Stimulated activated CD8-positive, alpha-beta memory T cell treated with anti-CD3 and anti-CD28 coated beads, Interleukin-4, amount 100 ng/mL, for 24 hours (primary cell): ENCODE measurements at regions not wholly inside any gene's neighbourhood (a gene's known extent, or its start where the extent isn't known, plus 50 kb on each side); places are given as distances from the start of the nearest gene placed in this dataset.

Source experiments
- DNase-seq: peaks from one replicate; pipeline ENCODE4 v3.0.0-alpha.2; 2020; ENCODE audit warnings: low read depth

DNA sequence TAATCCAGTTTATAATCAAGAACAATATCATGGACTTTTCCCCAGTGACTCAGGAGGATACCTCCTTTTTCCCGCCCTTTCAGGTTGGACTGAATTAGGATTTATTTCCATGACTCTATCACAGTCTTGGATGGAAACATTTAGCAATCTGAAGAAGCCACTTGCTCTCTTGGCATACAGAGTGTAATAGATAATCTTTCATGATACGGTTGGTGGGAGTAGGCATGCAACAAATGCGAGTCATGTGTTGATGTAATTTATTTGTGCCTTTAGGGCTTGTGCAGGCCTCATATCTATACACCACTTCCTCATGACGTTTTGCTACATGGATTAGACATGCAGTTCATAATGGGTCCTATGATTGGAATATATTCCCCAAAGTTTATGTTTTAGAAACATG, 54.2 kb upstream of the MCTP2 start:
- no peak for DNase-seq

DNA sequence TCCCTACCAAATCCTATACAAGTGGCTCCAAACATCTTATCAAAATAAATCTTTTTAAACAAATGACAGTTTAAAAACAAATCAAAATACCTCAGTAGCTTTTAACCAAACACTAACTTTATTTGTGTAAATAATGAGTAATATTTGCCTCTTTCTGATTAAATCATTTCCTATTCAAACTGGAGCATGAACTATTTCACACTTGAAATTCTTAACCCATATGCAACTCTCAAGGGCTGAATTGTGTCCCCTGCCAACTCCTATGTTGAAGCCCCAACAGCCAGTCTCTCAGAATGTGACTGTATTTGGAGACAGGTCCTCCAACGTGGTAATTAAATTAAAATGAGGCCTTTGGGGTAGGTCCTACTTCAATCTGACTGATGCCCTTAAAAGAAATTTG, 55.9 kb upstream of the MCTP2 start:
- DNase-seq: no peak

DNA sequence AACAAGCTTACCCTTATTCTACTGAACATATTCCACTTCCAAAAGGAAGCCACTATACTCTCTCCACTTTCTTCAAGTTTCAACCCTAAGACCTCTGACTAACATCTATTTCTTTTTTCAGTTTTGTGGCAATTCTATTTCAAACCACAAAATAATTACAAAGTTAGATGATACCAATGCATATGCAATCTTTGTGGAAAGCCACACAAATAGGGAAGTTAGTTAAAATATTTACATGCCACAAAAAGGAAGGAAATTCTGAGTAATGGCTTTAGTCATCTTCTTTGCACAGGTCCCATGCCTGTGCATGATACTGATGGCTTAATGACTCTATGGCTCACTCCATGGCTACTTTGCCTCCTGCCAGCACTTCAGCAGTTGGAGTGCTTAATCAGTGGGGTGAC, 57.0 kb upstream of the MCTP2 start:
- no peak for DNase-seq

DNA sequence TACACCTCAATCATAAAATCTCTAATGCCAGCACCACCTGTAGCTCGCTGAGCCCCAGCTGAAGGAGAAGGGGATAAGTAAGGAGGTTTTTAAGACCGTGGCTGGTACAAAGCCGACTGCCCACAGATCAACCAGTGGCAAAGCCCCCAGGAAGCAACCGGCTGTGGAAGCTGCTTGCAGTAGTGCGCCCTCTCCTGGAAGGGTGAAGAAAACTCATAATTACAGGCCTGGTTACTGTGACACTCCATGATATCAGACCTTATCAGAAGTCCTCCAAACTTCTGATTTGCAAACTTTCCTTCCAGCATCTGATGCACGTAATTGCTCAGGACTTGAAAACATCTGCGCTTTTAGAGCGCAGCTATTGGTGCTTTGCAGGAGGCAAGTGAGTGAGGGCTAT, 63.1 kb upstream of the MCTP2 start:
- no peak for DNase-seq

DNA sequence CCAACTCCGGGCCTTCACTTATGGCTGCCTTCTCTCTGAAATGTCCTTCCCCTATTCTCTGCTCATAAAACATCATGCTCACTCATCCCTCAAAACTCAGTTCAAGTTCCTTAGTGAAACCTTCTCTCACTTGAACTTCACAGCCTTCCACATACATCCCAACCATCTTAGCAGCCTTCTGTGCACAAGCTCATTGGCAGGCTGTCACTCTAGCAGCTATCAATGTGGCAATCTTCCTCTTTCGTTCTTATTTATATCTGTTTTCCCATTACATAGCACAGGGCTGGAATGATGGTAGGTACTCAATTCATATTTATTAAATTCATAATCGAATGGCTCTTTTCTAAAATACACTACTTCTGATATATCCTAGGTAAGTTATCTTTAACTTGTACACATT, 66.4 kb upstream of the MCTP2 start:
- DNase-seq: no peak

DNA sequence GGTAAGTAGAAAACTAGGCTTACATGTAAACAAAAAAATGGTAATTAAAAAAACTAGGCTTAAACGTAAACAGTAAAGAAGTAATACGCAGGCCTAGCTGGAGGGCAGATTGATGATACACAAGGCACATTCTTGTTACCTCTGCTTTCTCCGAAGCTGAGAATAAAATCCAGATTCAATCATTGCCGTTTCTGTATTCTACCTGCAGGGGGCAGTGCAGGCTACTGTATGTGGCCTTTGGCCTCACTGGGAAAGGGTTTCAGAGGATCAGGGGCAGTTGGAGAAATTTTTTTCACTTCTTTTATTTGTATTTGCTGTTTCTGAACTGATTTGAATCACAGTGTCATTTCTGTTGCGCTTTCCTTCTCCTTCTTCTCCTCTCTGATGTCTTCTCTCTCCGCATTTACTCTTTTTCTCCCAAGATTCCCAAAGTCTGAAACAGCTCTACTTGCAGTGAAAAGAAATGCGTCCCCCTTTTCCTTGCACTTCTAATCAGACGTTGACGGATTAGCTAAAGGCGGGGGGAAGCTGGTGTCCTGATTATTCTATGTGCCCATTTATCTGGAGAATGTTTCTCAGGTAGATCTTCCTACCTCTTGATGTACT, 67.1 kb upstream of the MCTP2 start:
- peak; percentile 37 for DNase-seq

DNA sequence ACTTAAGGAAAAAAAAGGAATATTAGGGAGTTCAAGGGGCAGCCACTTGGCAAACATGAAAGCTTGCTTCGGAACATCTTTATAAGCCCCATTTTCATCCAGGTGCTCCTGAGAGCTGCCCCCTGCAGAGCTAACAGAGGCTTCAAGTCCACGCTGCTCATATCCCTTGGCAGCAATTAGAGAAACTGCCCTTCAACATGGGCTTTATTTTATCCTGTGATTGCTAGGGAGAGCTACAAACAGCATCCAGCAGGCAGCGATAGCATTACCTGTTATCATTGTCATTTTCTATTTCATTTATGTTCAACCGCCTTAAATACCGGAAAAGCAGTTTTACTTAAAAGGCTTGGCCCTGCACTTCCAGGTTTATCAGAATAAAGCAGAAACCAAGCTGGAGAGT, 68.4 kb upstream of the MCTP2 start:
- no peak for DNase-seq

DNA sequence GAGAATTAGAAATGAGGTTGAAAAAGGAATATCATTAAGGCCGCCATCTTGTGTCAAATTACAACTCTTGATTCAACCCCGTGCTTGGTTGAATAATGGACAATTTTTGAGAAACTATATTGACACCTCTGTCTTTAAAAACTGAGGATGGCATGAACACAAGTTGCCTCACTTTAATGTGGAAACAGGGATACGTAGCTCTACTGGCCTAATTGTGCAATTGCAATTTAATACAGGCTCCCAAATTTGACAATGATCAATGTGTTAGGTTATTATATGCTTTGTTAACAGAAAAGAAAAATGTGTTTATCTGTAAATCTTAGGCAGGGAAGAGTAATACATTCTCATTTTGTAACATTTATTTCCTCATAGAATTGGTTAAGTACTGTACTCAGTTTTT, 77.1 kb upstream of the MCTP2 start:
- no peak for DNase-seq

DNA sequence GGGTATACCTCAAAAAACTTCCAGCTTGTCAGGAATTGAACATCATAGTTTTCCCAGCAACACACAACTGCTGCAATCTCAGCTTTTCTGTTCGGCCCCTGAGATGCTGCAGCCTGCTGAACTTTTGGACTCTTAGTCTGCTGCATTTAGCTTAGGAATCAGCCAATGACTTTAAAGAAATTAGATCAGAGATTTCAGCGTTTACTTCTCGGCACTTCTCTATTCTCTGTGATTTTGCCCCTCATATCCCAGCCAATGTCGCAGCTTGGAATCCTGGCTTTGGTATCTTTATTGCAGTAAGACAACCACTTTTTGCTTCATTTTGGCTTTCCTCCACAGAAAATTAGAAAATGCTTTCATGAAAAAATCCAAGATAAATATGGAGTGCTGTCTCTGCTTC, 86.3 kb upstream of the MCTP2 start:
- no peak for DNase-seq

DNA sequence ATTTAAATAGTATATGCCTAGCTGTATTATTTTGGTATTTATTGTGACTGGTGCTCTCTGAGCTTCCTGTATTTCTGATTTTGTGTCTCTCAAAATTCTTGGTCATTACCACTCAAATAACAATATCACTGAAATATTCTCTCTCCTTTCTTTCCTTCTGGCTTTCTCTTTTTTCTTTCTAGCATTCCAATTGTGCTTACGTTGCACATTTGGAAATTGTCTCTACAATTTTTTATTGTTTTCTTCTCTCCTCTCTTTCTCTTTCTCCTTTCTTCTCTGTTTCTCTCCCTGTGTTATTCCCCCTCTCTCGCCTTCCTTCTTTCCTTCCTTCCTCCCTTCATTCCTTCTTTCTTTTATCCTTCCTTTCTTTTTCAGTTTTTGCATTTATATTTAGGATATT, 89.6 kb upstream of the MCTP2 start:
- DNase-seq: no peak

DNA sequence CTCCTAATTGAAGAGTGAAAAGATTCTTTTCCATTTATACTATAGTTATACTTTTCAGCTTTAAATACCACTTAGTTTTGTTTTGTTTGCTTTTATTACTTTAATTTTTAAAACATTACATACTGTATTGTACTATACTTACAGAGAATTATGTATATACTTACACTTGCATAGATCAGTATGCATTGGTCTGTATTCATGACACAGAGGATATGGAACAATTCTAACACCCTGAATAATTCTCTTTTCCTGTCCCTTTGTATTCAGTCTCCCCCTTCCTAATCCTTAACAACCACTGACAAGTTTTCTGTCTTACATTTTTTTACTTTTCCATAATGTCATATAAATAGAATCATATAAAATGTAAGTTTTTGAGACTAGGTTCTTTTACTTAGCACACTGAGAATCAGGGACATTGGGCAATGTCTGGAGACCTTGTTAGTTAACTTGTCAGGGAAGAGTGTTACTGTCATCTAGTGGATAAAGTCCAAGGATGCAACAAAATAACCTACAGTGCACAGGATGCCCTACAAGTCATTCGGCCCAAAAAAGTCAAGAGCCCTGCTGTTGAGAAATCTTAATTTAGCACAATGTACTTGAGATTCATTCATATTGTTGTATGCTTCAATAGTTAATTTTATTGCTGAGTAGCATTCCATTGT, 95.7 kb upstream of the MCTP2 start:
- DNase-seq: no peak

DNA sequence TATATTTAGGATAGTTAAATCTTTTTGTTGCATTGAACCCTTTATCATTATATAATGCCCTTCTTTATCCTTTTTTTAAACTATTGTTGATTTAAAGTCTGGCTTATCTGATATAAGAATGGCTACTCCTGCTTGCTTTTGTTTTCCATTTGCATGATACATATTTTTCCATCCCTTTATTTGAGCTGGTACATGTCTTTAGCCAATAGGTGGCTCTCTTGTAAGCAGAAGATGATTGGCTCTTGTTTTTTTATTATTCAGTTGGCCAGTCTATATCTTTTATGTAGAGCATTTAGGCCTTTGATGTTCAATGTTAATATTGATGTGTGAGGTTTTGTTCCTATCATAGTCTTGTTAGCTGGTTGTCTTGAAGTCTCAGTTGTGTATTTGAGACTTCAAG, 99.5 kb upstream of the MCTP2 start:
- DNase-seq: no peak

DNA sequence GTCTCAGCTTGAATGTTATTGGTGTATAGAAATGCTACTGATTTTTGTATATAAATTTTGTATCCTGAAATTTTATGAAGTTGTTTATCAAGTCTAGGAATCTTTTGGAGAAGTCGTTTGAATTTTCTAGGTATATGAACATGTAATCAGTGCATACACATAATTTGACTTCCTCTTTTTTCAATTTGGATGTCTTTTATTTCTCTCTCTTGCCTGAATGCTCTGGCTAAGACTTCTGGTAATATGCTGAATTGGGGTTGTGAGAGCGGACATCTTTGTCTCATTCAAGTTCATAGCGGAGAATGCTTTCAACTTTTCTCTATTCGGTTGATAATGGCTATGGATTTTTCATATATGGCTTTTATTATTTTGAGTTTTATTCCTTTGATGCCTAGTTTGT, 100.9 kb upstream of the MCTP2 start:
- no peak for DNase-seq

DNA sequence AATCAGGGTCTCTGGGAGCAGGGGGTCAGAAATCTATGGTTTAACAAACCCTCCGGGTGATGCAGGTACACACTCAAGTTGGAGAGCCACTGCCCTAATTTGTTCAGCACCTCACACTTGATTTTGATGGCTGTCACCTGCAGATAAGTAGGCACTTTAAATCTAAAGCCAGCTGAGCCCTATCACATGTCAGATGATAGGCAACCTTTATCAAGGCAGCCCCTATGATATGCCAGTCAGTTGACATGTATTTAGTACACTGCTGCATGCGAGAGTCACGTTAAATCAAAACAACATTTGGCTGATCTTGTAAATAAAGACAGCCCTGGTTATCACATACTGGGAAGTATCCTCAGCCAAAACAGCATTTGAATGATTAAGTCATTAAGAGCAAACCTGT, 104.4 kb upstream of the MCTP2 start:
- DNase-seq: no peak

DNA sequence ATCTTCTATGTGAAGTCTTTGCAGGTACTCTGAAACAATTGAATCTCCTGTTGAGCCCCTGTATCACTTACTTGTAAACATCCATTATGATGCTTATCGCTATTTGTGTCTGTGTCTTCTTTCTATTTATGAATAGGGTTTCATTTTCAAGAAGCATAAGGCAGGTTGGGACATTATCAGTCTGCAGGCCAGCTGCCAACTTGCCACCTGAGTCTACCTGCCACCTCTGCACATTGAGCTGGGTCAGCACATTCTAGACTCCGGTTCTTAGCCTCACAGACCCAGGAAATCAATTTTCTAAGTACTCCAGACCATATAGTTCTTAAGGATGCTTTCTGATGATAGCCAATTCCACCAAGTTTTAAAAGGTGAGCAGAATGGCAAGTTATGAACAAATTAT, 105.7 kb upstream of the MCTP2 start:
- DNase-seq: no peak

DNA sequence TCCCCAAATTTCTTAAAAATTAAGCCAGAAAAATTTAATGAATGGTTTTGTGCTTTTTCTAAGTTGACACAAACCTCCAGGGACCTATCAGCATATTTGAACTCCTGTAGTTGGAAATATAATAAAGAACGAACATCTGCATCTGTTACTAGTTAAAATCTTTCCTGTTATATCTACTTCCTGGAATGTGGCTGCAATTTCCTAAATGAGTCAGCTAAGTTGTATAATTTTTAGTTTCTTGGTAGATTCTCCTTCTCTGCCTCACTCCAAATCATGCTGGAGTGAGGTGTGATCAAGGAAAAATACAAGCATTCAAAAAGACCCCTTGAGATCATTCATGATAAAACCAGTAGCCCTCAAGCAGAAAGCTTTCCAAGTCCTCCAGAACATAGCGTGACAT, 106.2 kb upstream of the MCTP2 start:
- DNase-seq: no peak

DNA sequence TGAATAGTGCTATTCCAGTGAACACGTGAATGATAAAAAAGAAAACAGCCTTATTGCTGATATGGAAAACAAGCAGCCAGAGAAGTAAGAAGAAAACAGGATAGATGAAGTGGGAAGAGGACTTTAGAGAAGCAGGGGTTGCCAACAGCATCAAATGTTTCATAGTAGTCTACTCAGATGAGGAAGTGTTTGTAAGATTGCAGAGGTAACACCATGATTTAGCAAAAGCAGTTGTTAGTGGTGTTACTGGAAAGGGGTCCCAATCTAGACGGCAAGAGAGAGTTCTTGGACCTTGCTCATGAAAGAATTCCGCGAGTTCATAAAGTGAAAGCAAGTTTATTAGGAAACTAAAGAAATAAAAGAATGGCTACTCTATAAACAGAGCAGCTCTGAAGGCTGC, 108.8 kb upstream of the MCTP2 start:
- DNase-seq: no peak

DNA sequence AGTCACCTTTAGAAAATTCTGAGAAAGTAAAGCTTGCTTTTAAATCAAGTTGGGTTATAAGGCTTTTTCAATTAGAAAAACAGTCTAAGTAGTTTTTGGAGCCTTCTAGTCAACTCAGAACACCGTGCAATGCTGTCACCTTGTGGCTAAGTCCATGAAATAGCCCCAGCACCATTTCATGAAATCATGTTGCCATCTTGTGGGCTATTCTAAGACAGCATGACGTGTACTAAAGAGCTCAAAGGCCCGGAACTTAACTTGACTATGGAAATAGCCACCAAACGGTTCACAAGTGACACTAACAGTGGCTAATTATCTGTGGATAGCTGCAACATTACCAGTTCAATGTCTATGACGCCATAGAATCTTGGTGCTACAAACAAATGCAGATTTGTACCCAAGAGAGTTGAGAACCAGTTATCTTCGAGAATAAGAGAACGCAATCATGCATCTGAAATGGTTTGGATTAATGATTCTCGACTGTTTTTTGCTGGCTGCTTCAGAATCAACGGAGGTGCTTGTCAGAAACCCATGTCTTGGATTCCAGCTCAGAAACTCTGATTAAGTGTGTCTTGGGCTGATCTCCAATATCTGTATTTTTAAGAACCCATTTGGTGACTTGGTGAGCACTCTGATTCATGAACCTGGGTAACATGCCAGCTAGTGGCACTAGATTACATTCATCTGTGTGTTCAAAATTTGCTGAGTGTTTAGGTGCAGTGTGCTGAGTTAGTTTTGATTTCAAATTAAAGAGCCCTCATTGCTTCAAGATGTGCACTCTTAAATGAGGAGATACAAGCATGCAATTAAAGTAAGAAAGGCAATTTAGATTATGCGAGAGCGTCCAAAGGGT, 111.2 kb upstream of the MCTP2 start:
- DNase-seq: peak; percentile 4

DNA sequence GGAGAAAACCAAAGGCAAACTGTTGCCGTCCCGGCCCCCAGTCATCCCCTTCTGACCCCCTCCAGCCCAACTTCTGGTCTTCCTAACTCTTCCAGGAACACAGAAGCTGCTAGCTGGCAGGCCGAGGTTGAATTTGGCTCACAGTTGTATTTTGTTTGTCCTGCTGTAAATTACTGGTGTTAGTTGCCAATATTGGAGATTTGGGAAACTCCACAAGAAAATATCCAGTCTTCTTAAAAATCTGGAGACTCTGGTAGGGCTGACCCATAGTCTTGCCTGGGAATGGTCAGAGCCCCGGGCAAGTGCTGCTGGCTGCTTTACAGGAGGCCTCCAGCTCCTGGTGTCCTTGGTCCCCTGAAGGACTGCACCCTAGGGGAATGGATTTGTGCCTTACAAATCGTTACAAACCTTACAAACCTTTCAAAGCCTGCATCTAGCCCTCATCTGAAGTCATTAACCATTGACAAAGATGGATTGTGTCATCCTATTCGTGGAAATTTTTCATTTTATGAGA, 112.0 kb upstream of the MCTP2 start:
- DNase-seq: no peak

DNA sequence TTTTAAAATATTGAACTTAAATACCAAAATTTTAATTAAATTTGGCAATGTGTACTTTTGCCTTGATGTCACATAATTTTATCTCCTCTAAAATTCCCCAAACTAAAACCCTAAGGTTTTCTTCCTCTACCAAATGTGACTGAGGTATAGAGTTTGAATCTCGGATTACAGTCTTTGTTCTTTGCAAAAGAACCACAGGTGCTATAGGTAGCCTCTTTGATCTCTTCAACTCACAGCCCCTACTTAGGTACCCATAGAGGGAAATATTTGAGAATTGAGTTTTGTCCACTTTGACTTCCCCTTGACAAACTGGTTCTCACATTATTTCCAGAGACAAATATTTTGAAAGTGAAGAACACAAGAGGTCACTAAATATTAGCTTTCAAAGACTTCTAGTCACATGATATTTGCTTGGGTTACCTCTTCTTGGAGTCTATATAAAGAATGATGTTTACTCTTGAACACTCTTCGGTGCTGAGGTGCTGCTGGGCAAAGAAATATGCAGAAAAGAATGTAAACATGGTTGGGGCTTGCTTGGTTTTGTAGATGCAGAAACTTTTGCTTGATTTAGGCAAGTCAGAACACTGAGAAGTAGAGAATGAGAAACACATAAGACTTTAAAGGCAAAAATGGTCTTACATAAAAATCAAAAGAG, 120.8 kb upstream of the MCTP2 start:
- DNase-seq: no peak

DNA sequence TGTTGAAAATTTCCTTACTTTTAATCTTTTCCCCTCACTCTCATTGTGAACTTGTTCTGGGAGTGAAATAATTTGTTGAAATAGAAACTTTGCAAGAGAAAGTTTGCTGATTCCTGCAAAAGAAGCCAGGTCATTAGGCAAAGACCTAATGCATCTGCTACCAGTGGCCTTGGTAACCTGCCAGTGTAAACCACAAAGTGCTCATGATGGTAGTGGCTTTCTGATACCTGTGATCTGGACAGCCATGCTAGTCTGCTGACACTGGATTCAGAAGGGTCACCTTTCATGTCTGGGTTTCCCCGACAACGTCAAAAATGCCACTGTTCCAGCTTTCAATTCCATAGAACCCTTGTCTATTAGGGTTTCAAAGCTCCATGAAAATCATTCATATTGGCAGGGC, 123.7 kb upstream of the MCTP2 start:
- DNase-seq: no peak

DNA sequence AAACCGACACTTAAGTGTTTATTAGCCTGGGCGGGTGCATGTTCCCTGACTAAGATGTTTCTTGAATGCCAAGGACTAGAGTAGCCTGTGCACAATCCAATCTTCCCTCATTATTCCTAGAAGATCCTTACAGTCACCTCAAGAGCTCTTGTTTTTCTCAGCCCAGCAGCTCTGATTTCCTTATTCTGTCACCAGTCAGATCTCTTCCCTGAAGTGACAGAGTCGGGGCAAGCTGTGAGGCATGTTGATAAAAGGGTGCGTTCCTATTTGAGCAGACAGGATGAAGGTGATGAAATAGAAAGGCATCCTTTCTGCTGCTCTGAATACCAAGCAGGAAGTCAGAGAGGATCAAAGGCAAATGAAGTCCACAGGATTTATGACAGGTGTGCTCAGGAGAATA, 125.6 kb upstream of the MCTP2 start:
- DNase-seq: no peak

DNA sequence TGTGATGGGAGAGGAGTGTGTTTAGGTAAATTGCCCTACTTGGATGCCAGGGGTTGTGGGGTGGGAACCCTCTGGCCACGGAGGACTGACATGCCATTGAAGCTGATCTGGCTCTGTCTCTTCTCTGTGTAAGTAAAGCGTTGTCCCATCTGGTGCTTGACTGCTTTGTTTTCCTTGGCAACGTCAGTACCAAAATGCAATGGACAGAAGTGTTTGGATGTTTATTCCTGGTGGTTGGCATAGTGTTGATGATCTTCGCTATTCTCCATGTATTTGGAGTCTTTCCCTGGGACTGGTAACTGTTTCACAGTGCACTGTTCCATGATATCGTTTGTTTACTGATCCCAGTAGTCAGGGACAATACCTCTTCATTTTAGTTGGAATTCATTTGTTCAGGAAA, 130.5 kb upstream of the MCTP2 start:
- no peak for DNase-seq
